ENCODE measurements at regions not wholly inside any gene's neighbourhood (a gene's known extent, or its start where the extent isn't known, plus 50 kb on each side); places are given as distances from the start of the nearest gene placed in this dataset.

GRCh38 chr2:240304746-240305161, 130.7 kb upstream of the GPC1 start:
- no peak for ATAC-seq
- DNase-seq, result no peak
- Histone ChIP-seq H3K4me3 (no peak overlapping the region), H3K36me3 (ENCODE audit: insufficient read depth in 1 of 2, low read depth in 1 of 2) (no peaks in the 10 kb centered on the region), H3K27me3 (ENCODE audit: insufficient read depth in 3 of 3, low read length in 2 of 3) (peaks cover 0 to 3% (median 0%) of the 10 kb centered on the region in 3 donors), H3K4me1 (no peaks in the 10 kb centered on the region), H3K9me3 (no peaks in the 10 kb centered on the region), H3K27ac (no peak overlapping the region)
- 82 to 89% (median 89%) methylated on average over 12 of the region's 12 CpGs for WGBS, 3 donors
- TF ChIP-seq, protein P1, sequence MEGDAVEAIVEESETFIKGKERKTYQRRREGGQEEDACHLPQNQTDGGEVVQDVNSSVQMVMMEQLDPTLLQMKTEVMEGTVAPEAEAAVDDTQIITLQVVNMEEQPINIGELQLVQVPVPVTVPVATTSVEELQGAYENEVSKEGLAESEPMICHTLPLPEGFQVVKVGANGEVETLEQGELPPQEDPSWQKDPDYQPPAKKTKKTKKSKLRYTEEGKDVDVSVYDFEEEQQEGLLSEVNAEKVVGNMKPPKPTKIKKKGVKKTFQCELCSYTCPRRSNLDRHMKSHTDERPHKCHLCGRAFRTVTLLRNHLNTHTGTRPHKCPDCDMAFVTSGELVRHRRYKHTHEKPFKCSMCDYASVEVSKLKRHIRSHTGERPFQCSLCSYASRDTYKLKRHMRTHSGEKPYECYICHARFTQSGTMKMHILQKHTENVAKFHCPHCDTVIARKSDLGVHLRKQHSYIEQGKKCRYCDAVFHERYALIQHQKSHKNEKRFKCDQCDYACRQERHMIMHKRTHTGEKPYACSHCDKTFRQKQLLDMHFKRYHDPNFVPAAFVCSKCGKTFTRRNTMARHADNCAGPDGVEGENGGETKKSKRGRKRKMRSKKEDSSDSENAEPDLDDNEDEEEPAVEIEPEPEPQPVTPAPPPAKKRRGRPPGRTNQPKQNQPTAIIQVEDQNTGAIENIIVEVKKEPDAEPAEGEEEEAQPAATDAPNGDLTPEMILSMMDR (IDR thresholded peaks at IDR 0.05), result no peak
- intact Hi-C loops (cut with DNase I), result no loop called here

DNA sequence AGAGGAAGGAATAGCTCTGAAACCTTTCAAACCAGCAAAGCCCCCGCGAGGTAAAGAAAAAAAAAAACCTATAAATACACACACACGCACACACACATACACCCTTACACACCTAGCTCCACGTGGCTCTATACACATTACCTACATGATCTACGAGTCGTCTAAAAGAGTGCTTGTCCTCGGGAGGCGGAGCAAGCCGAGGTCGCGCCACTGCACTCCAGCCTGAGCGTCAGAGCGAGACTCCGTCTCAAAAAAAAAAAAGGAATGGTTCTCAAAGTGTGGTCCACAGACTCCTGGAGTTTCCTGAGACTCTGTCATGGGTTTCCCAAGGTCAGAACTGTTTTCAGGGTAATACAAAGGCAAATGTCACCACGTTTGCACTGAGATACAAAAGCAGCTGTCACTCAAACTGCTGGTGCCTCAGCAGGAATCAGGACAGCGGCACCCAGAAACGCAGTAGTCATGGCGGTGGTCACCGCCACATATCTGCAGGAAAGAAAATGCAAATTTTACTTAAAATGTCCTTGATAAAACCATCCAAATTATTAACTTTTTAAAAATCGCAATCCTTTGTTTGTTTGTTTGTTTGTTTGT, 130.0 kb upstream of the GPC1 start:
- ATAC-seq, result no peak
- Histone ChIP-seq H3K36me3 (ENCODE audit: insufficient read depth in 1 of 2, low read depth in 1 of 2) (no peaks in the 10 kb centered on the region), H3K4me1 (no peaks in the 10 kb centered on the region), H3K27me3 (ENCODE audit: insufficient read depth in 3 of 3, low read length in 2 of 3) (peaks cover 0 to 3% (median 0%) of the 10 kb centered on the region in 3 donors), H3K27ac (no peak overlapping the region), H3K9me3 (no peaks in the 10 kb centered on the region), H3K4me3 (no peak overlapping the region)
- DNase-seq, result no peak
- 76 to 81% (median 79%) methylated on average over 20 of the region's 20 CpGs for WGBS, 3 donors
- intact Hi-C loops (cut with DNase I), result no loop called here
- TF ChIP-seq, protein P1 (IDR thresholded peaks at IDR 0.05), result no peak

- WGBS, 3 donors, result 95 to 98% (median 97%) methylated on average over 9 of the region's 9 CpGs
- TF ChIP-seq, protein P1 (IDR thresholded peaks at IDR 0.05), result no peak
- intact Hi-C loops (cut with DNase I), result no loop called here
These were observed 129.3 kb upstream of the GPC1 start for GRCh38 chr2:240306185-240306584.

DNA sequence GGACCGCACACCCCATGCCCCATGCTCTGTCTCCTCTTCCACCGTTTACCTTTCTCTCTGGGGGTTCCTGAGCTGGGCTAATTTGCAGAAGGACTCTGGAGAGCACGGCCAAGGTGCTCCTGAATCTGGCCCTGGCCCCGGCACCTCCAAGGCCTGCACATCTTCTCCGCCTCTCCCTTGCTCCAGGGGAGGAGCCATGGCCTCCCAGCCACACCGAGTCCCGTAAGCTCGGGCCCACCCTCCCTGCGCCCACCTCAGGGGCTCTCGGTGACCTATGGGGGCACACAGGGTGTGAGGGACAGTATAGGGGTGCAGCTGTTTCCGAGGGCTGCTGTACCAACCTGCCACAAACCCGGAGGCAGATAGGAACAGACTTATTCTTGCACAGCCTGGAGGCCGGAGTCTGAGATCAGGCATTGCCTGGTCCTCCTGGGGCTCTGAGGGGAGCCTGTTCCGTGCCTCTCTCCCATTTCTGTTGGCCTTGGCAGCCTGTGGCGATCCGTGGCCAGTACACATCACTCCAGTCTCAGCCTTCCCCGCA, 127.3 kb upstream of the GPC1 start:
- H3K27ac ChIP-seq, result no peak overlapping the region
- H3K4me1 ChIP-seq, result no peaks in the 10 kb centered on the region
- H3K4me3 ChIP-seq, result no peak overlapping the region
- H3K9me3 ChIP-seq, result no peaks in the 10 kb centered on the region
- ATAC-seq, result peak in 1 of 4 donors; percentile 26
- WGBS, 3 donors, result 85 to 91% (median 89%) methylated on average over 17 of the region's 17 CpGs
- no peaks in the 10 kb centered on the region for H3K36me3 ChIP-seq (ENCODE audit: insufficient read depth in 1 of 2, low read depth in 1 of 2)
- TF ChIP-seq, protein P1 (IDR thresholded peaks at IDR 0.05), result no peak
- no peak for DNase-seq
- intact Hi-C loops (cut with DNase I), result no loop called here
- H3K27me3 ChIP-seq (ENCODE audit: insufficient read depth in 3 of 3, low read length in 2 of 3), result peaks cover 0 to 3% (median 0%) of the 10 kb centered on the region in 3 donors

More at GRCh38 chr2:240306185-240306584, 129.3 kb upstream of the GPC1 start:
- H3K9me3 ChIP-seq, result no peaks in the 10 kb centered on the region
- no peaks in the 10 kb centered on the region for H3K4me1 ChIP-seq
- H3K27ac ChIP-seq, result no peak overlapping the region
- ATAC-seq (no peak), DNase-seq (no peak)
- no peaks in the 10 kb centered on the region for H3K36me3 ChIP-seq (ENCODE audit: insufficient read depth in 1 of 2, low read depth in 1 of 2)
- H3K4me3 ChIP-seq, result no peak overlapping the region
- peaks cover 0 to 3% (median 0%) of the 10 kb centered on the region in 3 donors for H3K27me3 ChIP-seq (ENCODE audit: insufficient read depth in 3 of 3, low read length in 2 of 3)
